ENCODE measurements at regions not wholly inside any gene's neighbourhood (a gene's known extent, or its start where the extent isn't known, plus 50 kb on each side); places are given as distances from the start of the nearest gene placed in this dataset.
"Not testable (repeated sequence)": the region's sequence is repeated elsewhere in the genome, so short reads cannot be mapped to it uniquely, and the experiment has no call there.

DNA sequence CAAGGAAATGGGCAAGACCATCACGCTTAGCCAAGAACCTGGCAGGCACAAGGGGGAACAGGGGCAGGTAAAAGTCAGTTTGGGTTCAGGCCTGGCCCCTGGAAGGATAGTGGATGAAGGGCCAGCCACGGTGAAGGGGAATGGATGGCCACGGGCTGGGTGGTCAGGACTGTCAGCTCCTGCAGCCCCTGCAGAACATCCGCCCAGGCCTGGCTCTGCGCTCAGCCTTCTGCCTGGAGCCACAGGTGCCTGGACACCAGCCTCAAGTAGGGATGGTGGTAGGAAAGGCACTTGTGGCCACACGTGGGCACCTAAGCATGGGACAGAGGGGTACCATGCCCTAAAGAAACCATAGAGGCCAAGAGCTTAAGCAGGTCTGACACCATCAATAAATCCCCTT lies 143.0 kb downstream of the TBC1D2B start:
- not testable (repeated sequence) for H3K27ac Mint-ChIP-seq (ENCODE audit: unreplicated experiment)

DNA sequence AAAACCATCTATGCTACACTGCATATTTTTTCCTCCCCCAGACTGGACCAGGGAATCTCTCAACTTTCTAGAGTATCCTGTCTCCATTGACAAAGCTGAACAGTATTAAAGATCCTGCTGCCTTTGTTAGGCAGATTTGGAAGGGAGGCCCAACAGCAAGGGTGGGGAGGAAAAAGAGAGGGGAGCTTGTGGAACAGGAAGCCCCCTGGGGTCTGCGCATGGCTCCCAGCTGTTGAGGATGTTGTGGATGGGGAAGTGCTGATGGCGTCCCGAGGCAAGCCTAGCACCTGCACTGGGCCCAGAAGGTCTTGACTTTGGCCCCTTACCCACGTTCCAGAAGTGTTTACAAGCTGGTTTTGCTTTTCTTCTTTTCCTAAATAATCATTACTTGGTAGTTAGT lies 146.6 kb downstream of the TBC1D2B start:
- H3K27me3 Mint-ChIP-seq (ENCODE audit: unreplicated experiment); H3K27ac Mint-ChIP-seq (ENCODE audit: unreplicated experiment); H3K36me3 Mint-ChIP-seq (ENCODE audit: unreplicated experiment); H3K4me3 Mint-ChIP-seq (ENCODE audit: unreplicated experiment); DNase-seq (ENCODE audit: extremely low spot score, unreplicated experiment); H3K4me1 Mint-ChIP-seq (ENCODE audit: unreplicated experiment); H3K9me3 Mint-ChIP-seq (ENCODE audit: unreplicated experiment): not testable (repeated sequence)

More for the DNA sequence above, 143.0 kb downstream of the TBC1D2B start:
- H3K36me3 Mint-ChIP-seq (ENCODE audit: unreplicated experiment); H3K4me1 Mint-ChIP-seq (ENCODE audit: unreplicated experiment); H3K27me3 Mint-ChIP-seq (ENCODE audit: unreplicated experiment); H3K4me3 Mint-ChIP-seq (ENCODE audit: unreplicated experiment); DNase-seq (ENCODE audit: extremely low spot score, unreplicated experiment); H3K9me3 Mint-ChIP-seq (ENCODE audit: unreplicated experiment): not testable (repeated sequence)

DNA sequence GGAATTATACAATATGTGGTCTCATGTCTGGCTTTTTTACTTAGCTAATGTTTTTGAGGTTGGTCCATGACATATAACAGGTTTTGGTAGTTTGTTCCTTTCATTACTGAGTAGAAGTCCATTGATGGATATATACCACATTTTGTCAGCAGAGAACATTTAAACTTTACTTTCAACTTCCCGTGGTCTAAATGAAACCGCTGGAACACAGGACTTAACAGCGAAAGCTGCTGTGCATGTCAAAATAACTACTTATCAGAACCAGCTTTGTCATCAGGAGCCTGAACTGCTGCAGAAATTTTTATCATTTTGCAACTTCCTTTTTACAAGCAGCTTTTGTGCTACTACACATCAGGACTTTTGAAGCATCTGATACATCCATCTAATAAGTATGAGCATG lies 147.0 kb downstream of the TBC1D2B start:
- not testable (repeated sequence) for H3K27ac Mint-ChIP-seq (ENCODE audit: unreplicated experiment); H3K4me1 Mint-ChIP-seq (ENCODE audit: unreplicated experiment); H3K9me3 Mint-ChIP-seq (ENCODE audit: unreplicated experiment); H3K4me3 Mint-ChIP-seq (ENCODE audit: unreplicated experiment); H3K36me3 Mint-ChIP-seq (ENCODE audit: unreplicated experiment); H3K27me3 Mint-ChIP-seq (ENCODE audit: unreplicated experiment); DNase-seq (ENCODE audit: extremely low spot score, unreplicated experiment)

DNA sequence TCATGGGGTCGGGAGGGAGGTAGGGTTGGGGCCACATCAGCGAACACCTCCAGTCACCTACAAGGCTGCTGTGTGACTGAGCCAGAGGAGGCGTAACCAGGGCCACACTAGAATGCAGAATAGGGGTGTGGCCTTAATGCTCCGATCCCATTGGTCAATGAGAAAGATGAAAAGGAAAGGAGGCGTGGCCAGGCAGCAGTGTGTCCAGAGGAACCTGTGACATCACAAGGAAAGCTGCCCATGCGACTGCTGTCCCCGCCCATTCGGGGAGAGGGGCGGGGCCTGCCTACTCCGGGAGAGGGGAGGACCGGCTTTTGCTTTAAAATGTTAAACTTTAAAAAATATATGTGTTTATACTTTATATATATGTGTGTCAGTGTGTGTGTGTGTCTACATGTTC lies 150.7 kb downstream of the TBC1D2B start:
- H3K27me3 Mint-ChIP-seq (ENCODE audit: unreplicated experiment); H3K27ac Mint-ChIP-seq (ENCODE audit: unreplicated experiment); H3K4me3 Mint-ChIP-seq (ENCODE audit: unreplicated experiment); DNase-seq (ENCODE audit: extremely low spot score, unreplicated experiment); H3K36me3 Mint-ChIP-seq (ENCODE audit: unreplicated experiment); H3K9me3 Mint-ChIP-seq (ENCODE audit: unreplicated experiment): not testable (repeated sequence)
- peaks cover 10% of the 10 kb centered on the region for H3K4me1 Mint-ChIP-seq (ENCODE audit: unreplicated experiment)

DNA sequence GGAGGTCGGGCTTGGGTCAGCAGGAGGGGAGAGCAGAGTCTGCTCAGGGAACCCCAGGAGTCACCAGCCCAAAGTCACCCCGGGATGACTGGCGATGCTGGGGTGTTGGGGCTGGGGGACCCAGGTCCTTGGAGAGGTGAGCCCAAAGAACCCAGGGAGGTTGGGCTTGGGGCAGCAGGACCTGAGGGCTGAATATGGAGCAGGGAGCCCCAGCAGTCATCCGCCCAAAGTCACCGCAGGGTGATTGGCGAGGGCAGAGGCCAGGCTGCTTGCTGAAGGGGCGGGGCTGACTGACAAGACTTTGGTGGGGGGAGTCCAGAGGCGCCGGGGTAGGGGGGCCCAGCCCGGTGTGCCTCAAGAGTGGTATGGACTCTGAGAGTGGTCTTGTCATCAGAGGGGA lies 151.2 kb downstream of the TBC1D2B start:
- not testable (repeated sequence) for H3K4me3 Mint-ChIP-seq (ENCODE audit: unreplicated experiment); H3K9me3 Mint-ChIP-seq (ENCODE audit: unreplicated experiment); H3K27me3 Mint-ChIP-seq (ENCODE audit: unreplicated experiment); H3K36me3 Mint-ChIP-seq (ENCODE audit: unreplicated experiment); DNase-seq (ENCODE audit: extremely low spot score, unreplicated experiment); H3K27ac Mint-ChIP-seq (ENCODE audit: unreplicated experiment)
- peaks cover 10% of the 10 kb centered on the region for H3K4me1 Mint-ChIP-seq (ENCODE audit: unreplicated experiment)

DNA sequence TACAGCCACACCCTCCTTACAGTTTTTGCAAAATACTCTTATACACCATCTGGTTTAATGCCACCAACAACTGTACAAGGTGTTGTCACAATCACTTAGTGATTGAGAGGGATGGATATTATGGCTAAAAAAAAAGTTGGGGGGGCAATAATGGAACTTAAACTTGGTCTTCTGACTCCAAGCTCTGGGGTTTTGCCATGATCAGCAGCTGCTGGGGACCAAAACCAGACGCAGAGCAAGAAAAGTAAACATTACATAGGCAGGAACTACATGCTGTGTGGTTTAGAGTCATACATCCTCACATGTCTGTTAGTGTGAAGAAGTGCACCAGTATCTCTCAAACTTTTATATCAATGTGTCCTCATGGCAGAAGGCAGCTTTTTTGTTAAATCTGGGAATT lies 152.4 kb downstream of the TBC1D2B start:
- H3K27me3 Mint-ChIP-seq (ENCODE audit: unreplicated experiment); H3K36me3 Mint-ChIP-seq (ENCODE audit: unreplicated experiment); H3K27ac Mint-ChIP-seq (ENCODE audit: unreplicated experiment); H3K4me3 Mint-ChIP-seq (ENCODE audit: unreplicated experiment); DNase-seq (ENCODE audit: extremely low spot score, unreplicated experiment); H3K9me3 Mint-ChIP-seq (ENCODE audit: unreplicated experiment): not testable (repeated sequence)
- peaks cover 10% of the 10 kb centered on the region for H3K4me1 Mint-ChIP-seq (ENCODE audit: unreplicated experiment)

DNA sequence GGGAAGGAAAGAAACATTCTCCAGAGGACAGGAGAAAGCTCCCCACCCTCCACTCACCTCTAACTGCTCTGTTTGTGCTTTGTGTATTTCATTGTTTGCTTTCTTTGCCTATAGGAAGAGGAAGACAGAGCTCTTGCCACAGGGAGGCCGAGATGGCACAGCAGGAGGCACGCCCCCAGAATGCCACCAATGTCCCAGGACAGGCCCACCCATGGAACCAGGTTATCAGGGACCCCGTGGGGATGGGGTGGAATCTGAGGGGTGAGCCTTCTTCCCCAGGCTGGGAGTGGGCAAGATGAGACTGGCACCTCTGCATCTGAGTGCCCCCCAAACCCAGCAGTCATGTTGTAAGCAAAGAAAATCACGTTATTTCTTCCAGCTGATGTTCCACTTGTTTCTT lies 155.8 kb downstream of the TBC1D2B start:
- H3K4me3 Mint-ChIP-seq (ENCODE audit: unreplicated experiment): no peak overlapping the region
- peaks cover 10% of the 10 kb centered on the region for H3K4me1 Mint-ChIP-seq (ENCODE audit: unreplicated experiment)
- TF ChIP-seq, protein P1, sequence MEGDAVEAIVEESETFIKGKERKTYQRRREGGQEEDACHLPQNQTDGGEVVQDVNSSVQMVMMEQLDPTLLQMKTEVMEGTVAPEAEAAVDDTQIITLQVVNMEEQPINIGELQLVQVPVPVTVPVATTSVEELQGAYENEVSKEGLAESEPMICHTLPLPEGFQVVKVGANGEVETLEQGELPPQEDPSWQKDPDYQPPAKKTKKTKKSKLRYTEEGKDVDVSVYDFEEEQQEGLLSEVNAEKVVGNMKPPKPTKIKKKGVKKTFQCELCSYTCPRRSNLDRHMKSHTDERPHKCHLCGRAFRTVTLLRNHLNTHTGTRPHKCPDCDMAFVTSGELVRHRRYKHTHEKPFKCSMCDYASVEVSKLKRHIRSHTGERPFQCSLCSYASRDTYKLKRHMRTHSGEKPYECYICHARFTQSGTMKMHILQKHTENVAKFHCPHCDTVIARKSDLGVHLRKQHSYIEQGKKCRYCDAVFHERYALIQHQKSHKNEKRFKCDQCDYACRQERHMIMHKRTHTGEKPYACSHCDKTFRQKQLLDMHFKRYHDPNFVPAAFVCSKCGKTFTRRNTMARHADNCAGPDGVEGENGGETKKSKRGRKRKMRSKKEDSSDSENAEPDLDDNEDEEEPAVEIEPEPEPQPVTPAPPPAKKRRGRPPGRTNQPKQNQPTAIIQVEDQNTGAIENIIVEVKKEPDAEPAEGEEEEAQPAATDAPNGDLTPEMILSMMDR (IDR thresholded peaks at IDR 0.05): no peak
- no peaks in the 10 kb centered on the region for H3K9me3 Mint-ChIP-seq (ENCODE audit: unreplicated experiment)
- no peak overlapping the region for H3K27ac Mint-ChIP-seq (ENCODE audit: unreplicated experiment)
- DNase-seq (ENCODE audit: extremely low spot score, unreplicated experiment): no peak
- H3K36me3 Mint-ChIP-seq (ENCODE audit: unreplicated experiment): no peaks in the 10 kb centered on the region
- peaks cover 14% of the 10 kb centered on the region for H3K27me3 Mint-ChIP-seq (ENCODE audit: unreplicated experiment)

DNA sequence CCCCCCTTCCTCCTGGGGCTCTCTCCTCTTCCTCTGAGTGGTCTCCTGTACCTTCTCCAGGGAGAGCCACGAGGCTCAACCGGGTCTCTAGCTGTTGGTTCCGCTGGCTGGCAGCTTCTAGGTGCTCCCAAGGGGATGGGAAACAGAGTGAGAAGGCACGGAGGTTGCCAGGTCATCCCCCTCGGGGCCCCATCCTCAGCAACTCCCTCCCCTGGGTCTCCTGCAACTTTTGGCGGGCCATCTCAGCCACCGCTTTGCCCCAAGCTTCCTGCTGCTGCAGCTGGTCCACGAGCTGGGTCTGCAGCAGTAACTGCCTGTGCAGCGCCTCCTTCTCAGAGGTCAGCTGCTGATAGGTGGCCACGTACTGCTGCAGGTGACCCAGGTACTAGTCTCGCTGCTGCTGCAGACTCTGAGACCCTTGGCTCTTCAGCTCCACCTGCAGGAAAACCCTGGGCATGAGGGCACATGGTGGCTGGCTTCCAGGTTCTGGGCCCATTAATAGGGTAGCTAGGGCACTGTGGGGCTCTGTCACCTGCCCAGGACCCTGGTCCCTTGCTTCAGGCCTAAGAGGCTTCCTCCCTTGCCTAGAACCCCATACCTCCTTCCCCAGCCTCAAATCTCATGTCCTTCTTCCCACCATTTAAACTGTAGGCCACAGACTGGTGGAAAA lies 160.4 kb downstream of the TBC1D2B start:
- not testable (repeated sequence) for H3K36me3 Mint-ChIP-seq (ENCODE audit: unreplicated experiment); H3K27ac Mint-ChIP-seq (ENCODE audit: unreplicated experiment); DNase-seq (ENCODE audit: extremely low spot score, unreplicated experiment); H3K4me3 Mint-ChIP-seq (ENCODE audit: unreplicated experiment); H3K4me1 Mint-ChIP-seq (ENCODE audit: unreplicated experiment); H3K9me3 Mint-ChIP-seq (ENCODE audit: unreplicated experiment)
- H3K27me3 Mint-ChIP-seq (ENCODE audit: unreplicated experiment): peaks cover 28% of the 10 kb centered on the region

DNA sequence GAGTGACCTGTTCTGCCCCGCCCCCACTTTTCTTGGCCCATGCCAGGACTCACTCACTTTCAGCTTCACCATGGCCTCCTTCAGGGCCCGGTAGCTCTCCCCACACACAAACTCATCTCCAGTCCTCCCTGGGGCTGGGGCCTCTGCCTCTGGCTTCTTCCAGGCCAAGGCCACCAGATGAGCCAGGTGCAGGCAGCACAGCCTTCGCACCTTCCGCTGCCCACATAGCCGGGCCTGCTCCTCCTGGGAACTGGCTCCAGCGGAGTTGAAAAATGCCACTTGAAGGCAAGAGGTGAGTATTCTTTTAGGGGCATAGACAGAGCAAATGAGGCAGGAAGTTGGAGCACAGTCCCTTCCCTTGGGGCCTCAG lies 161.6 kb downstream of the TBC1D2B start:
- not testable (repeated sequence) for H3K4me1 Mint-ChIP-seq (ENCODE audit: unreplicated experiment); H3K27ac Mint-ChIP-seq (ENCODE audit: unreplicated experiment); H3K9me3 Mint-ChIP-seq (ENCODE audit: unreplicated experiment); H3K36me3 Mint-ChIP-seq (ENCODE audit: unreplicated experiment); DNase-seq (ENCODE audit: extremely low spot score, unreplicated experiment); H3K4me3 Mint-ChIP-seq (ENCODE audit: unreplicated experiment)
- H3K27me3 Mint-ChIP-seq (ENCODE audit: unreplicated experiment): peaks cover 28% of the 10 kb centered on the region
